H1 (cell line): ENCODE measurements at regions not wholly inside any gene's neighbourhood (a gene's known extent, or its start where the extent isn't known, plus 50 kb on each side); places are given as distances from the start of the nearest gene placed in this dataset.

Experiments
- CTCF ChIP-seq, 3 experiments: IDR thresholded peaks; 1 replicate in 2 of 3; 2 replicates in 1 of 3; pipeline versions ENCODE4 v1.5.1 to v1.6.1; 2011; ENCODE audit warnings: low read length in 3 of 3, mild to moderate bottlenecking in 3 of 3, inconsistent platforms in 2 of 3, low read depth in 1 of 3, moderate library complexity in 1 of 3; ENCODE audit not compliant: insufficient read depth in 1 of 3; ENCODE audit errors: control extremely low read depth in 1 of 3
- EP300 ChIP-seq, 2 experiments: IDR thresholded peaks; 1 replicate in 1 of 2; 2 replicates in 1 of 2; pipeline ENCODE4 v1.6.1; 2011 to 2012; ENCODE audit warnings: low read depth in 2 of 2, low read length in 2 of 2, mild to moderate bottlenecking in 2 of 2, borderline replicate concordance in 1 of 2, inconsistent platforms in 1 of 2, moderate library complexity in 1 of 2
- EZH2 ChIP-seq: fragments of 200-600 bp; sonication (generic); IDR thresholded peaks from 2 replicates; pipeline ENCODE4 v1.7.1; 2012; ENCODE audit warnings: low read depth, mild to moderate bottlenecking, moderate library complexity, low read length, inconsistent platforms; ENCODE audit not compliant: severe bottlenecking
- JUND ChIP-seq: IDR thresholded peaks from 2 replicates; pipeline ENCODE4 v1.6.1; 2011; ENCODE audit warnings: mild to moderate bottlenecking, improper control_type of control experiment, low read length
- MAX ChIP-seq: IDR thresholded peaks from 2 replicates; pipeline ENCODE4 v1.6.1; 2012; ENCODE audit warnings: inconsistent platforms
- NANOG ChIP-seq: IDR thresholded peaks from 2 replicates; pipeline ENCODE4 v1.6.1; 2011; ENCODE audit warnings: low read length, low read depth, mild to moderate bottlenecking, inconsistent platforms; ENCODE audit not compliant: insufficient read depth, poor library complexity, severe bottlenecking
- POLR2A ChIP-seq, 2 experiments: IDR thresholded peaks; 1 replicate in 1 of 2; 2 replicates in 1 of 2; pipeline ENCODE4 v1.6.1; 2011; ENCODE audit warnings: low read depth in 2 of 2, low read length in 2 of 2, mild to moderate bottlenecking in 2 of 2; ENCODE audit errors: control extremely low read depth in 1 of 2
- POLR2AphosphoS5 ChIP-seq: IDR thresholded peaks from 2 replicates; pipeline ENCODE4 v1.6.1; 2011; ENCODE audit warnings: low read depth, low read length
- RXRA ChIP-seq: IDR thresholded peaks from 2 replicates; pipeline ENCODE4 v1.6.1; 2011; ENCODE audit warnings: low read depth, mild to moderate bottlenecking, low read length, moderate library complexity; ENCODE audit not compliant: insufficient read depth
- TCF12 ChIP-seq: IDR thresholded peaks from 2 replicates; pipeline ENCODE4 v1.6.1; 2011; ENCODE audit warnings: low read depth, mild to moderate bottlenecking, low read length
- ZNF274 ChIP-seq: IDR thresholded peaks from 2 replicates; pipeline ENCODE4 v1.7.0; 2012; ENCODE audit warnings: low read length, borderline replicate concordance; ENCODE audit errors: extremely low read depth

- TF ChIP-seq JUND: no peak
- TF ChIP-seq ZNF274: no peak
- no peak for TF ChIP-seq POLR2A (IDR thresholded peaks at IDR 0.05; ENCODE audit: control extremely low read depth in 1 of 2, low read depth in 2 of 2, low read length in 2 of 2)
- no peak for TF ChIP-seq CTCF (IDR thresholded peaks at IDR 0.05; ENCODE audit: control extremely low read depth in 1 of 3, insufficient read depth in 1 of 3, low read depth in 1 of 3, low read length in 3 of 3)
- TF ChIP-seq EP300 (IDR thresholded peaks at IDR 0.05; ENCODE audit: borderline replicate concordance in 1 of 2, low read depth in 2 of 2, low read length in 2 of 2): no peak
- TF ChIP-seq MAX: no peak
- no peak for TF ChIP-seq EZH2
- no peak for TF ChIP-seq TCF12
- no peak for TF ChIP-seq POLR2AphosphoS5
- TF ChIP-seq RXRA: no peak
- TF ChIP-seq NANOG: no peak
Observed at GRCh38 chr1:164930833-164931232, 371.8 kb downstream of the PBX1 start.
